D721Med (cell line): ENCODE measurements at regions not wholly inside any gene's neighbourhood (a gene's known extent, or its start where the extent isn't known, plus 50 kb on each side); places are given as distances from the start of the nearest gene placed in this dataset.

Experiments
- DNase-seq: peaks from one replicate; pipeline ENCODE4 v3.0.0; 2011; ENCODE audit warnings: low spot score; ENCODE audit not compliant: insufficient read length
- FAIRE-seq: peaks from 2 replicates; lab custom pipeline; 2011; peaks lifted over from hg19 to GRCh38; lab: Jason Lieb, UNC
- TF ChIP-seq, protein P1 (sequence below): IDR thresholded peaks from 2 replicates; pipeline ENCODE4 v1.5.1; 2012; ENCODE audit warnings: mild to moderate bottlenecking, control low read depth; ENCODE audit not compliant: insufficient read depth; ENCODE audit errors: missing control alignments

DNA sequence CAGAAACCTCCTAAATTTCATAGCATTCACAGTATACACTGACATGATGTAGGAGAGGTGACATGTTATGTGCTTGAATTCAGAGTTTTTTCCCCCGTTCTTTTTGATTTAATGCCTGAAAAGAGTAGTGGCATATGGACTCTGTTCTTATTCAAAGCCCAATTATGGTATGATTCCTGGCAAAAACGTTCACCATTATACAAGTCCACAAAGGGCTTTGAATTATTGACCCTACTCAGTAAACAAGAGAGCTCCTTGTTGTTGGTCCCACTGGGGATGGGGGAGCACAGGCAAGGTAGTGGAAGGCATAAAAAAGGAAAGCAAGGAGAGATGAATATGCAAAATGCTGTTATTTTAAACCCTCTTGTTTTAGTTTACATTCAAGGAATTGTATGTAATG lies 136.0 kb upstream of the AHI1 start:
- TF ChIP-seq, protein P1, sequence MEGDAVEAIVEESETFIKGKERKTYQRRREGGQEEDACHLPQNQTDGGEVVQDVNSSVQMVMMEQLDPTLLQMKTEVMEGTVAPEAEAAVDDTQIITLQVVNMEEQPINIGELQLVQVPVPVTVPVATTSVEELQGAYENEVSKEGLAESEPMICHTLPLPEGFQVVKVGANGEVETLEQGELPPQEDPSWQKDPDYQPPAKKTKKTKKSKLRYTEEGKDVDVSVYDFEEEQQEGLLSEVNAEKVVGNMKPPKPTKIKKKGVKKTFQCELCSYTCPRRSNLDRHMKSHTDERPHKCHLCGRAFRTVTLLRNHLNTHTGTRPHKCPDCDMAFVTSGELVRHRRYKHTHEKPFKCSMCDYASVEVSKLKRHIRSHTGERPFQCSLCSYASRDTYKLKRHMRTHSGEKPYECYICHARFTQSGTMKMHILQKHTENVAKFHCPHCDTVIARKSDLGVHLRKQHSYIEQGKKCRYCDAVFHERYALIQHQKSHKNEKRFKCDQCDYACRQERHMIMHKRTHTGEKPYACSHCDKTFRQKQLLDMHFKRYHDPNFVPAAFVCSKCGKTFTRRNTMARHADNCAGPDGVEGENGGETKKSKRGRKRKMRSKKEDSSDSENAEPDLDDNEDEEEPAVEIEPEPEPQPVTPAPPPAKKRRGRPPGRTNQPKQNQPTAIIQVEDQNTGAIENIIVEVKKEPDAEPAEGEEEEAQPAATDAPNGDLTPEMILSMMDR: no peak
- FAIRE-seq (no peak), DNase-seq (no peak)

GRCh38 chr6:135637701-135638100 lies 140.2 kb upstream of the AHI1 start:
- TF ChIP-seq, protein P1: no peak
- FAIRE-seq (no peak), DNase-seq (no peak)

GRCh38 chr6:135638108-135638507 lies 140.6 kb upstream of the AHI1 start:
- TF ChIP-seq, protein P1: no peak
- FAIRE-seq (no peak), DNase-seq (no peak)

- no peak for FAIRE-seq
- no peak for DNase-seq
- TF ChIP-seq, protein P1: no peak
These were observed 142.5 kb upstream of the AHI1 start for GRCh38 chr6:135640048-135640447.

DNA sequence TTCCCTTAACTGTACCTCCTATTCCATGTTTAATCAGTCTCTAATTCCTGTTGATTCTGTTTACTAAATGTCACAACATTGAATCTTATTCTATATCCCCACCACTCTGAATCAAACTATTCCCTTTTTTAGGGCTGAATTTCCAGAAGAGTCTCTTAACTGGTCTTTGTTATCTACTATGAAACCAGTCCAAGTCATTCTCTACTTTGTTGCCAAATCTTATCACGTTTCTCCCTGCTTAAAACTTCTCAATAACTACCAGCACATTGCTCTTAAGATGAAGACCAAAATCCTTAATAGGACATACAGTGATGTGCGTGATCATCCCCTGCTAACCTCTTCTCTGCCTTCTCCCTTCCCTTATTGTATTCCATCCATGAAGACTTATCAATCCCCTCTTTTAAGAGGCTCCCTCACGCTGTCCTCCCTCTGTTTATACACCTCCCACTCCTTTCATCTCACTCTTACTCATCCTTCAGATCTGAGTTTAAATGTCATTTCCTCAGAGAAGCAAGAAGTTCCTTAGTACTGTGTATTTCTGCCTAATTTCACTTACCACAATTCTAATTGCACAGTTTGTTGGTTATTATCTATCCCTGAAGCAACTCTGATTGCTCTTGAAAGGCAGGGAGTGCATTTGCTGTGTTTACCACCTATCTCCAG lies 143.0 kb upstream of the AHI1 start:
- FAIRE-seq (no peak), DNase-seq (no peak)
- TF ChIP-seq, protein P1: no peak

DNA sequence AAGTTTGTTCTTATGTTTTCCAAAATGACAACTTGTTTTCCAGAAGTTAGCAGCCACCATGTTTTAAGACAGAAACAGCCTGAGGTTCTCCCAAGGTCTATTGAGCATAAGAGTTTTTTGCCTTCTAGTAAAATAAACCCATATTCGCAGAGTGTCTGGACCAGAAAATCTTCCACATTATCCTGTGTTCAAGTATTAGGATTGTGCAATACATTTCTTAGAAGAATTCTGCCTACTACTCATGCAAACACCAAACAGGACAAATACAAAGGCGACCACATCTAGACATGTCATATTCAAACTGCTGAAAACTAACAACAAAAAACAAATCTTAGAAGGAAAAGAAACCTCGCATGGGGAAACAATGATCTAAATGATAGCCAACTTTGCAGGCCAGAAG lies 145.4 kb upstream of the AHI1 start:
- no peak for FAIRE-seq
- TF ChIP-seq, protein P1: no peak
- no peak for DNase-seq

- TF ChIP-seq, protein P1: no peak
- no peak for DNase-seq
- FAIRE-seq: no peak
These were observed 146.9 kb upstream of the AHI1 start for GRCh38 chr6:135644394-135644793.
